HUES48 (cell line): ENCODE measurements at regions not wholly inside any gene's neighbourhood (a gene's known extent, or its start where the extent isn't known, plus 50 kb on each side); places are given as distances from the start of the nearest gene placed in this dataset.

Source experiments
- H3K27ac ChIP-seq: one replicate; pipeline ENCODE4 v1.7.0; 2013; ENCODE audit warnings: low read depth, low read length, inconsistent platforms
- H3K27me3 ChIP-seq: 2 replicates; pipeline ENCODE4 v1.6.1; 2013; ENCODE audit warnings: mild to moderate bottlenecking, low read length; ENCODE audit not compliant: control insufficient read depth, insufficient read depth
- H3K36me3 ChIP-seq: 2 replicates; pipeline ENCODE4 v1.6.1; 2013; ENCODE audit warnings: low read length; ENCODE audit not compliant: control insufficient read depth, insufficient read depth
- H3K4me1 ChIP-seq: 2 replicates; pipeline ENCODE4 v1.6.1; 2013; ENCODE audit warnings: mild to moderate bottlenecking, low read length; ENCODE audit not compliant: control insufficient read depth, insufficient read depth
- H3K4me3 ChIP-seq: 2 replicates; pipeline ENCODE4 v1.5.1; 2013; ENCODE audit warnings: mild to moderate bottlenecking, low read depth, low read length
- H3K9ac ChIP-seq: 2 replicates; pipeline ENCODE4 v1.6.1; 2013; ENCODE audit warnings: mild to moderate bottlenecking, low read depth, low read length, moderate library complexity
- H3K9me3 ChIP-seq: 2 replicates; pipeline ENCODE4 v1.6.1; 2013; ENCODE audit warnings: low read length; ENCODE audit not compliant: control insufficient read depth, insufficient read depth

- no peaks in the 10 kb centered on the region for H3K36me3 ChIP-seq
- H3K9ac ChIP-seq: no peak overlapping the region
- no peaks in the 10 kb centered on the region for H3K27me3 ChIP-seq
- H3K9me3 ChIP-seq: no peaks in the 10 kb centered on the region
- no peak overlapping the region for H3K27ac ChIP-seq
- H3K4me1 ChIP-seq: no peaks in the 10 kb centered on the region
- no peak overlapping the region for H3K4me3 ChIP-seq
Observed at GRCh38 chr6:15864708-15865062, 201.9 kb upstream of the DTNBP1 start.

- no peak overlapping the region for H3K27ac ChIP-seq
- H3K27me3 ChIP-seq: no peaks in the 10 kb centered on the region
- no peaks in the 10 kb centered on the region for H3K4me1 ChIP-seq
- H3K36me3 ChIP-seq: no peaks in the 10 kb centered on the region
- H3K9ac ChIP-seq: no peak overlapping the region
- H3K4me3 ChIP-seq: no peak overlapping the region
- no peaks in the 10 kb centered on the region for H3K9me3 ChIP-seq
Observed at GRCh38 chr6:15864038-15864707, 201.3 kb upstream of the DTNBP1 start.

GRCh38 chr6:15862810-15863209 is 200.0 kb upstream of the DTNBP1 start:
- H3K27ac ChIP-seq: no peak overlapping the region
- H3K9me3 ChIP-seq: no peaks in the 10 kb centered on the region
- H3K4me3 ChIP-seq: no peak overlapping the region
- no peaks in the 10 kb centered on the region for H3K36me3 ChIP-seq
- H3K4me1 ChIP-seq: 0 out of 2 replicates have a peak, but pooled peaks cover 2% of the 10 kb centered on the region
- no peaks in the 10 kb centered on the region for H3K27me3 ChIP-seq
- H3K9ac ChIP-seq: no peak overlapping the region

GRCh38 chr6:15861486-15861885 is 198.7 kb upstream of the DTNBP1 start:
- H3K4me3 ChIP-seq: no peak overlapping the region
- no peak overlapping the region for H3K27ac ChIP-seq
- H3K36me3 ChIP-seq: no peaks in the 10 kb centered on the region
- H3K9ac ChIP-seq: no peak overlapping the region
- H3K27me3 ChIP-seq: no peaks in the 10 kb centered on the region
- 0 out of 2 replicates have a peak, but pooled peaks cover 3% of the 10 kb centered on the region for H3K4me1 ChIP-seq
- no peaks in the 10 kb centered on the region for H3K9me3 ChIP-seq

GRCh38 chr6:15854826-15855710 is 192.2 kb upstream of the DTNBP1 start:
- Histone ChIP-seq H3K27me3 (no peaks in the 10 kb centered on the region), H3K9me3 (no peaks in the 10 kb centered on the region), H3K27ac (no peak overlapping the region), H3K4me3 (no peak overlapping the region), H3K36me3 (no peaks in the 10 kb centered on the region), H3K9ac (no peak overlapping the region), H3K4me1 (peaks cover 10% of the 10 kb centered on the region; the same call in 1 of the 2 replicates)

- Histone ChIP-seq H3K36me3 (no peaks in the 10 kb centered on the region), H3K27me3 (no peaks in the 10 kb centered on the region), H3K27ac (no peak overlapping the region), H3K9me3 (no peaks in the 10 kb centered on the region), H3K9ac (no peak overlapping the region), H3K4me3 (no peak overlapping the region), H3K4me1 (peaks cover 16% of the 10 kb centered on the region; the same call in 1 of the 2 replicates)
Observed at GRCh38 chr6:15854378-15854777, 191.6 kb upstream of the DTNBP1 start.

- Histone ChIP-seq H3K4me3 (no peak overlapping the region), H3K27ac (no peak overlapping the region), H3K27me3 (no peaks in the 10 kb centered on the region), H3K36me3 (no peaks in the 10 kb centered on the region), H3K9ac (no peak overlapping the region), H3K4me1 (peaks cover 19% of the 10 kb centered on the region; the same call in 1 of the 2 replicates), H3K9me3 (no peaks in the 10 kb centered on the region)
Observed at GRCh38 chr6:15853259-15853658, 190.4 kb upstream of the DTNBP1 start.

- Histone ChIP-seq H3K9me3 (no peaks in the 10 kb centered on the region), H3K9ac (no peak overlapping the region), H3K4me3 (no peak overlapping the region), H3K27ac (no peak overlapping the region), H3K27me3 (no peaks in the 10 kb centered on the region), H3K4me1 (peaks cover 17% of the 10 kb centered on the region; the same call in 1 of the 2 replicates), H3K36me3 (no peaks in the 10 kb centered on the region)
Observed at GRCh38 chr6:15852289-15852688, 189.5 kb upstream of the DTNBP1 start.

GRCh38 chr6:15849395-15849794 is 186.6 kb upstream of the DTNBP1 start:
- no peak overlapping the region for H3K4me3 ChIP-seq
- H3K36me3 ChIP-seq: no peaks in the 10 kb centered on the region
- H3K9me3 ChIP-seq: no peaks in the 10 kb centered on the region
- peaks cover 10% of the 10 kb centered on the region; the same call in 1 of the 2 replicates for H3K4me1 ChIP-seq
- no peaks in the 10 kb centered on the region for H3K27me3 ChIP-seq
- peak overlapping the region; percentile 61 for H3K27ac ChIP-seq
- no peak overlapping the region for H3K9ac ChIP-seq

- no peaks in the 10 kb centered on the region for H3K9me3 ChIP-seq
- no peak overlapping the region for H3K27ac ChIP-seq
- no peak overlapping the region for H3K4me3 ChIP-seq
- no peak overlapping the region for H3K9ac ChIP-seq
- no peaks in the 10 kb centered on the region for H3K27me3 ChIP-seq
- H3K4me1 ChIP-seq: peaks cover 14% of the 10 kb centered on the region
- H3K36me3 ChIP-seq: no peaks in the 10 kb centered on the region
Observed at GRCh38 chr6:15845492-15845891, 182.7 kb upstream of the DTNBP1 start.

- Histone ChIP-seq H3K4me1 (peaks cover 5% of the 10 kb centered on the region; the same call in 1 of the 2 replicates), H3K27me3 (no peaks in the 10 kb centered on the region), H3K9me3 (no peaks in the 10 kb centered on the region), H3K27ac (no peak overlapping the region), H3K4me3 (no peak overlapping the region), H3K36me3 (no peaks in the 10 kb centered on the region), H3K9ac (no peak overlapping the region)
Observed at GRCh38 chr6:15843764-15844163, 180.9 kb upstream of the DTNBP1 start.
